Endodermal cell (in vitro differentiated cells): ENCODE measurements at regions not wholly inside any gene's neighbourhood (a gene's known extent, or its start where the extent isn't known, plus 50 kb on each side); places are given as distances from the start of the nearest gene placed in this dataset.

Experiments used
- DNase-seq: peaks from one replicate; pipeline ENCODE4 v3.0.0-alpha.2; 2017
- H3K27ac ChIP-seq: 2 replicates; pipeline ENCODE4 v1.5.1; 2013; ENCODE audit warnings: mild to moderate bottlenecking, low read depth, low read length, moderate library complexity
- H3K27me3 ChIP-seq: 2 replicates; pipeline ENCODE4 v1.6.1; 2013; ENCODE audit warnings: mild to moderate bottlenecking, low read length, moderate library complexity; ENCODE audit not compliant: insufficient read depth, control insufficient read depth, poor library complexity, severe bottlenecking
- H3K36me3 ChIP-seq: 2 replicates; pipeline ENCODE4 v1.7.0; 2013; ENCODE audit warnings: mild to moderate bottlenecking, low read length, moderate library complexity; ENCODE audit not compliant: control insufficient read depth, insufficient read depth
- H3K4me1 ChIP-seq: one replicate; pipeline ENCODE4 v1.7.0; 2013; ENCODE audit warnings: low read length; ENCODE audit not compliant: control insufficient read depth, insufficient read depth
- H3K4me3 ChIP-seq: 2 replicates; pipeline ENCODE4 v1.5.1; 2013; ENCODE audit warnings: mild to moderate bottlenecking, low read length, moderate library complexity
- H3K9ac ChIP-seq: 2 replicates; pipeline ENCODE4 v1.6.1; 2013; ENCODE audit warnings: mild to moderate bottlenecking, low read length, moderate library complexity; ENCODE audit not compliant: poor library complexity, severe bottlenecking; ENCODE audit errors: extremely low read depth
- H3K9me3 ChIP-seq: 2 replicates; pipeline ENCODE4 v1.6.1; 2013; ENCODE audit warnings: mild to moderate bottlenecking, low read length, moderate library complexity; ENCODE audit not compliant: control insufficient read depth
- H3K27ac Mint-ChIP-seq: 2 replicates; pipeline ENCODE4 v1.8.0; 2020; ENCODE audit warnings: mixed read lengths
- H3K27me3 Mint-ChIP-seq: 2 replicates; pipeline ENCODE4 v1.8.0; 2021; ENCODE audit warnings: mild to moderate bottlenecking, mixed read lengths; ENCODE audit not compliant: insufficient read depth
- H3K36me3 Mint-ChIP-seq: 2 replicates; pipeline ENCODE4 v1.8.0; 2020; ENCODE audit warnings: low read depth, mixed read lengths
- H3K4me1 Mint-ChIP-seq: 2 replicates; pipeline ENCODE4 v1.8.0; 2020; ENCODE audit warnings: mixed read lengths
- H3K4me3 Mint-ChIP-seq: 2 replicates; pipeline ENCODE4 v1.8.0; 2020; ENCODE audit warnings: mild to moderate bottlenecking, moderate library complexity, mixed read lengths
- H3K9me3 Mint-ChIP-seq: 2 replicates; pipeline ENCODE4 v1.8.0; 2020; ENCODE audit warnings: mild to moderate bottlenecking, mixed read lengths
- CTCF ChIP-seq: fragments of 200-600 bp; sonication (generic); conservative IDR thresholded peaks from 2 replicates; pipeline ENCODE4 v1.5.0; 2021; ENCODE audit warnings: antibody characterized with exemption, mild to moderate bottlenecking
- whole genome bisulfite sequencing, 2 experiments: methylation state at CpG; one replicate each; pipeline versions ENCODE4 v1.1.5 to v1.1.7; 2013; ENCODE audit warnings: missing lambda C conversion rate in 2 of 2, mixed read lengths in 1 of 2; ENCODE audit not compliant: insufficient coverage in 1 of 2, insufficient read length in 1 of 2; 5-methylcytosine and 5-hydroxymethylcytosine counted together

- no peak for TF ChIP-seq CTCF
- peaks cover 2% of the 10 kb centered on the region for H3K9me3 Mint-ChIP-seq
- no peak overlapping the region for H3K4me3 Mint-ChIP-seq
- WGBS, 2 experiments = 95 to 97% methylated on average over 8 to 10 of the region's 10 CpGs
- H3K4me1 ChIP-seq = no peaks in the 10 kb centered on the region
- no peak for DNase-seq
- no peak overlapping the region for H3K27ac ChIP-seq
- H3K36me3 Mint-ChIP-seq = no peaks in the 10 kb centered on the region
- peaks cover 36% of the 10 kb centered on the region for H3K27me3 Mint-ChIP-seq
- no peak overlapping the region for H3K27ac Mint-ChIP-seq
- H3K9me3 ChIP-seq = no peaks in the 10 kb centered on the region
- H3K27me3 ChIP-seq = peaks cover 3% of the 10 kb centered on the region
- no peak overlapping the region for H3K4me3 ChIP-seq
- no peaks in the 10 kb centered on the region for H3K36me3 ChIP-seq
- peaks cover 2% of the 10 kb centered on the region for H3K4me1 Mint-ChIP-seq
- H3K9ac ChIP-seq = no peak overlapping the region
These were observed 231.3 kb upstream of the PDE10A start for GRCh38 chr6:165894171-165894825.

GRCh38 chr6:165893431-165893830, 230.4 kb upstream of the PDE10A start:
- Histone ChIP-seq H3K4me1 (no peaks in the 10 kb centered on the region), H3K9ac (no peak overlapping the region), H3K9me3 (no peaks in the 10 kb centered on the region), H3K27me3 (peaks cover 3% of the 10 kb centered on the region), H3K27ac (no peak overlapping the region), H3K4me3 (no peak overlapping the region), H3K36me3 (no peaks in the 10 kb centered on the region)
- Mint-ChIP-seq H3K27ac (no peak overlapping the region), H3K4me1 (peaks cover 2% of the 10 kb centered on the region), H3K4me3 (no peak overlapping the region), H3K36me3 (no peaks in the 10 kb centered on the region), H3K27me3 (peaks cover 40% of the 10 kb centered on the region), H3K9me3 (peaks cover 2% of the 10 kb centered on the region)
- TF ChIP-seq CTCF = no peak
- no peak for DNase-seq
- WGBS, 2 experiments = 92 to 100% methylated on average over 3 to 6 of the region's 6 CpGs

GRCh38 chr6:165891320-165891719, 228.3 kb upstream of the PDE10A start:
- DNase-seq = peak; percentile 68
- no peak overlapping the region for H3K27ac ChIP-seq
- 86 to 94% methylated on average over 2 to 5 of the region's 5 CpGs for WGBS, 2 experiments
- no peak overlapping the region for H3K9ac ChIP-seq
- Mint-ChIP-seq H3K4me3 (no peak overlapping the region), H3K36me3 (no peaks in the 10 kb centered on the region), H3K27me3 (peaks cover 51% of the 10 kb centered on the region), H3K4me1 (peaks cover 2% of the 10 kb centered on the region), H3K27ac (no peak overlapping the region), H3K9me3 (peaks cover 18% of the 10 kb centered on the region)
- H3K4me1 ChIP-seq = no peaks in the 10 kb centered on the region
- H3K27me3 ChIP-seq = peaks cover 9% of the 10 kb centered on the region
- TF ChIP-seq CTCF = peak; percentile 73
- peaks cover 14% of the 10 kb centered on the region for H3K9me3 ChIP-seq
- no peaks in the 10 kb centered on the region for H3K36me3 ChIP-seq
- no peak overlapping the region for H3K4me3 ChIP-seq
